ENCODE measurements at regions not wholly inside any gene's neighbourhood (a gene's known extent, or its start where the extent isn't known, plus 50 kb on each side); places are given as distances from the start of the nearest gene placed in this dataset.

DNA sequence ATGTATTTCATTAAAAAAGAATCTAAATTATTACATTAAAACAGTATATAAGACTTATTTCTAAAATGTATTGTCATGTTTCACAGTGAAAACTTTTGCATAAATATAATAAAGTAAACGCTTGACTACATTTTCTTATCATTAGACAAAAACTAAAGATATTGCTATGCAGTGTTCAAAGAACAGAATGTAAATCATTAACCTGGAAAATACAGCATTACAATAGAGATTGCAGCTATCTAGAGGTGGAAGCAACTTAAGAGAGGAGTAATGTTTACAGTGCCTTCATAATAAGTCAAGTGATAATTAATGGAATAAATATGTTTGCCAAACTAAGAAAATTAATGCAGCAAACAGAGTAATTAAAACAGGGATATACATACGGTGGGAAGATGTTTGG lies 940.9 kb downstream of the FSTL5 start:
- no peak overlapping the region for H3K4me3 Mint-ChIP-seq
- H3K27ac Mint-ChIP-seq: no peak overlapping the region
- H3K36me3 Mint-ChIP-seq: peaks cover 3% of the 10 kb centered on the region
- H3K4me1 Mint-ChIP-seq: no peaks in the 10 kb centered on the region
- TF ChIP-seq CTCF (IDR thresholded peaks at IDR 0.05; ENCODE audit: unreplicated experiment): no peak
- DNase-seq (ENCODE audit: low spot score in 2 of 2, unreplicated experiment in 2 of 2): no peak
- H3K9me3 Mint-ChIP-seq: peaks cover 23% of the 10 kb centered on the region
- no peaks in the 10 kb centered on the region for H3K27me3 Mint-ChIP-seq (ENCODE audit: low read depth)

DNA sequence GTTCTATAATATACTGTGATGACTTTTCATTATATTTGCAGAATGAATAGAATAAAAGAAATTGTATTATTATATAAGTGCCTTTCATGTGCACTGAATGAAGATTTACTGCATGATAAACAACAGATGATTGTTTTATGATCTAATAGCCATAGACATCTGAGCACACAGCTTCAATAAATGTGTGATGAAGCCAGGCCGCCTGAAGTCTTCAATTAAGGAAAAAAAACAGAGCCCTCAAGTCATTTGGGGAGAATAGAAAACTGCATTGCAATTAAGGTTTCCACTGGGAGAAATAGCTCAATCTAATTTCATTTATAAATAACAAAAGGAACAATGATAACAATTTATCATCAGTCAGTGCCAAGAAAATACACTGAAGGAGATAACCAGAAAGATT lies 955.2 kb downstream of the FSTL5 start:
- peaks cover 26% of the 10 kb centered on the region for H3K9me3 Mint-ChIP-seq
- H3K27me3 Mint-ChIP-seq (ENCODE audit: low read depth): no peaks in the 10 kb centered on the region
- no peak for DNase-seq (ENCODE audit: low spot score in 2 of 2, unreplicated experiment in 2 of 2)
- H3K4me1 Mint-ChIP-seq: peaks cover 1% of the 10 kb centered on the region
- no peak for TF ChIP-seq CTCF (IDR thresholded peaks at IDR 0.05; ENCODE audit: unreplicated experiment)
- H3K27ac Mint-ChIP-seq: no peak overlapping the region
- H3K4me3 Mint-ChIP-seq: no peak overlapping the region
- H3K36me3 Mint-ChIP-seq: no peaks in the 10 kb centered on the region

DNA sequence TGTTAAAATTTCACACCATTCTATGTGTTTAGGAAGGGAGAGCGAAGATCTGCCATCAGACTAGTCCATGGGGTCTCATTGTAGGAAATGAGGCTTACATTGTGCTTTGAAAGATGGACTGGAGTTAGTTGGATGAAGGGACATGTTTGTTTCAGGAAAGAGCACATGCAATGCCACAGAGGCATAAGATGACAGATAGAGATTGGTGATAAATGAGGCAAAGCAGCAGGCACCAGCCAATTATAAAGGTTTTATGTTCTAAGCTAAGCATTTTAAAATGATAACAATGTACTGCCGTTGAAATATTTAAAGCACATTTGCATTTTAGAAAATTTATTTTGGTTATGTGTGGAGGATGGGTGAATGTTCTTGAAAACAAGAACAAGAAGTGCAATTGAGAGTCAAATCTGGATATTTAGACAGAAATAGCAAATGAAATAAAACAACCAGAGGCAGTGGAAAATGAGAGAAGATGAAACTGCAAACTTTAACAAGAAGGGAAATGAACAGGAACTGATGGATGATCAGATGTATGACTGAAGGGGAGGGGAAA lies 957.2 kb downstream of the FSTL5 start:
- no peaks in the 10 kb centered on the region for H3K36me3 Mint-ChIP-seq
- TF ChIP-seq CTCF (IDR thresholded peaks at IDR 0.05; ENCODE audit: unreplicated experiment): no peak
- H3K27ac Mint-ChIP-seq: no peak overlapping the region
- no peak for DNase-seq (ENCODE audit: low spot score in 2 of 2, unreplicated experiment in 2 of 2)
- H3K9me3 Mint-ChIP-seq: peaks cover 12% of the 10 kb centered on the region
- no peaks in the 10 kb centered on the region for H3K27me3 Mint-ChIP-seq (ENCODE audit: low read depth)
- H3K4me1 Mint-ChIP-seq: peaks cover 2% of the 10 kb centered on the region
- H3K4me3 Mint-ChIP-seq: no peak overlapping the region

GRCh38 chr4:161203865-161204264 lies 959.9 kb downstream of the FSTL5 start:
- no peak for DNase-seq (ENCODE audit: low spot score in 2 of 2, unreplicated experiment in 2 of 2)

DNA sequence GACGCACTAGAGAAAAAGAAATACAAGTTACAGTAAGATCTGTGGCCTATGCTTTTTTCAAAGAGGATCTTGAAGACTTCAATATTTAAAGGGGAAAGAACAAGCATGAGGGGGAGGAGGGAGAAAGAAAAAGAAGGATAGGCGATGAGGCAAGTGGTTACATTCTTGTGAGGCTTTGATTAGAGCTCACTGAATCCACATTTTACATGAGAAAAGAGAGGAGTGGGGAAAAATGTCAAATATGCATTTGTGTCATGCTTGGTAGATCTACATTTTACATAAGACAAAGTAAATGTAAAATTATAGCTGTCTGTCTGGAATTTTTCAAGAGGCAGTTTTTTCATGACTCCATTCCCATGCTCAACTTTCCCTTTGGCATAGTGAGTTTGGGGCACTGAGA lies 965.9 kb downstream of the FSTL5 start:
- H3K4me1 Mint-ChIP-seq: peaks cover 8% of the 10 kb centered on the region
- DNase-seq (ENCODE audit: low spot score in 2 of 2, unreplicated experiment in 2 of 2): no peak
- no peaks in the 10 kb centered on the region for H3K36me3 Mint-ChIP-seq
- TF ChIP-seq CTCF (IDR thresholded peaks at IDR 0.05; ENCODE audit: unreplicated experiment): no peak
- no peaks in the 10 kb centered on the region for H3K27me3 Mint-ChIP-seq (ENCODE audit: low read depth)
- no peaks in the 10 kb centered on the region for H3K9me3 Mint-ChIP-seq
- peak overlapping the region; percentile 57 for H3K27ac Mint-ChIP-seq
- no peak overlapping the region for H3K4me3 Mint-ChIP-seq

More at GRCh38 chr4:161203865-161204264, 959.9 kb downstream of the FSTL5 start:
- Mint-ChIP-seq H3K9me3 (peaks cover 4% of the 10 kb centered on the region), H3K27ac (no peak overlapping the region), H3K4me3 (no peak overlapping the region), H3K36me3 (no peaks in the 10 kb centered on the region), H3K27me3 (ENCODE audit: low read depth) (no peaks in the 10 kb centered on the region), H3K4me1 (peaks cover 4% of the 10 kb centered on the region)
- no peak for TF ChIP-seq CTCF (IDR thresholded peaks at IDR 0.05; ENCODE audit: unreplicated experiment)

GRCh38 chr4:161197474-161197873 lies 966.3 kb downstream of the FSTL5 start:
- Mint-ChIP-seq H3K27ac (peak overlapping the region; percentile 57), H3K27me3 (ENCODE audit: low read depth) (no peaks in the 10 kb centered on the region), H3K9me3 (no peaks in the 10 kb centered on the region), H3K4me3 (no peak overlapping the region), H3K36me3 (no peaks in the 10 kb centered on the region), H3K4me1 (peaks cover 8% of the 10 kb centered on the region)
- TF ChIP-seq CTCF (IDR thresholded peaks at IDR 0.05; ENCODE audit: unreplicated experiment): no peak
- no peak for DNase-seq (ENCODE audit: low spot score in 2 of 2, unreplicated experiment in 2 of 2)
